ENCODE measurements at regions not wholly inside any gene's neighbourhood (a gene's known extent, or its start where the extent isn't known, plus 50 kb on each side); places are given as distances from the start of the nearest gene placed in this dataset.

DNA sequence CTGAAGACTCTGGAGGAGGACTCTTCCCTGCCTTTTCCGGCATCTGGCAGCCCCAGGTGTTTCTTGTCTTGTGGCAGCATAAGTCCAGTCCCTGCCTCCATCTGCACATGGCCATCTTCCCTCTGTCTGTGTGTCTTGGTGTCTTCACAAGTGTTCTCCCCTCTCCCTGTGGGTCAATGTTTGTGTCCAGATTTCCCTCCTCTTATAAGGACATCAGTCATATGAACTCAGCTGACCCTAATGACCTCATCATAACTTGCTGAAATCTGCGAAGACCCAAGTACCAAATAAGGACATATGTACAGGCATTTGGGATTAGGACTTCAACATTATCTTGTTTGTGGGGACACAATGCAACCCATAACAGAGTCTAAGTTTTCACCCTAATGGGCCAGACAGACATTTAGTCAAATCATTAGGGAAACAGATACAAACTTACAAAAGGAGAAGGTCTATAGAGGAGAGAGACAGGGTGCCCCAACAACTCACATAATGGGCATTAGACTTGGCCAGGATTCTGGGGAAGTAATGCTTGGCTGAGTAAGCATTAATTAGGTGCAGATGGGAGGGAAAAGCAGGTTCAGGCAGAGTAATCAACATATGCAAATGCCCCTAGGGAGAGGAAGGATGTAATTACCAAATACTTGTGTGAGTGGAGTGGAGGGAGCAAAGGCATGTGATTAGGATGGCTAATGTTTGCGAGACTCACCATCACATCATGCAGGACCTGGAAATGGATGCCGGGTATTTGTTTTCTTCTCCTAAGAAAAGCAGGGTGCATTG, 372.8 kb upstream of the TBL1XR1 start:
- no peak for DNase-seq
- no peak overlapping the region for H3K27ac ChIP-seq (ENCODE audit: insufficient read depth, low read length, poor library complexity, severe bottlenecking)
- no peak overlapping the region for H3K4me3 ChIP-seq (ENCODE audit: insufficient read depth, low read depth, low read length, poor library complexity, severe bottlenecking)
- H3K36me3 ChIP-seq (ENCODE audit: control insufficient read depth, insufficient read depth, low read length), result no peaks in the 10 kb centered on the region
- no peaks in the 10 kb centered on the region for H3K27me3 ChIP-seq (replicated peaks; ENCODE audit: control insufficient read depth, insufficient read depth, low read length, poor library complexity, severe bottlenecking)
- H3K9me3 ChIP-seq (ENCODE audit: control insufficient read depth, low read length), result no peaks in the 10 kb centered on the region
- H3K4me1 ChIP-seq (ENCODE audit: control insufficient read depth, insufficient read depth, low read length, poor library complexity, severe bottlenecking), result no peaks in the 10 kb centered on the region

DNA sequence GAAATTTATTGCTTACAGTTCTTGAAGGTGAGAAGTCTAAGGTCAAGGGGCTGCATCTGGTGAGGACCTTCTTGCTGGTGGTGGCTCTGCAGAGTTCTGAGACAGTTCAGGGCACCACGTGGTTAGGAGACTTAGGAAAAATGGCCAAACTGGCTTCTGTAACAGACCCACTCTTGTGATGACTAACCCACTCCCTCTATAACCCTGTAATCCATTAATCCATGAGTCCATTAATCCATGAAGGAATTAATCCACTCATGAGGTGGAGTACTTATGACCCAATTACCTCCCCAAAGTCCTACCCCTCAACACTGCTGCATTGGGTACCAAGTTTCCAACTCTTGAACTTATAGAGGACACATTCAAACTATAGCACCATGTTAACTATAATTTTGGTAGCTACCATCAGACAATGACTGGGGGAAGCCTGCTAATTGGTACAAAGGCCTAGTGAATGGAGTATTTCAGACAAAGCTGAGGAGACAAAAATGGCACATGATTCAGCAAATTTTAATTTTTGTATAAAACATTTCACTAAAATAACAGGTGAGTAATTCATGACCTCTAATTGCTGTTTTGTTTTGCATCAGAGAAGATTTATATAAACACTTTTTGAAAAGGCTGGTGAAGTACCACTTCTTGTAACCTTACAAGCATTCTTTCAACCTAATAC, 374.1 kb upstream of the TBL1XR1 start:
- Histone ChIP-seq H3K27me3 (replicated peaks; ENCODE audit: control insufficient read depth, insufficient read depth, low read length, poor library complexity, severe bottlenecking) (no peaks in the 10 kb centered on the region), H3K36me3 (ENCODE audit: control insufficient read depth, insufficient read depth, low read length) (no peaks in the 10 kb centered on the region), H3K27ac (ENCODE audit: insufficient read depth, low read length, poor library complexity, severe bottlenecking) (no peak overlapping the region), H3K9me3 (ENCODE audit: control insufficient read depth, low read length) (no peaks in the 10 kb centered on the region), H3K4me1 (ENCODE audit: control insufficient read depth, insufficient read depth, low read length, poor library complexity, severe bottlenecking) (no peaks in the 10 kb centered on the region), H3K4me3 (ENCODE audit: insufficient read depth, low read depth, low read length, poor library complexity, severe bottlenecking) (no peak overlapping the region)
- no peak for DNase-seq

DNA sequence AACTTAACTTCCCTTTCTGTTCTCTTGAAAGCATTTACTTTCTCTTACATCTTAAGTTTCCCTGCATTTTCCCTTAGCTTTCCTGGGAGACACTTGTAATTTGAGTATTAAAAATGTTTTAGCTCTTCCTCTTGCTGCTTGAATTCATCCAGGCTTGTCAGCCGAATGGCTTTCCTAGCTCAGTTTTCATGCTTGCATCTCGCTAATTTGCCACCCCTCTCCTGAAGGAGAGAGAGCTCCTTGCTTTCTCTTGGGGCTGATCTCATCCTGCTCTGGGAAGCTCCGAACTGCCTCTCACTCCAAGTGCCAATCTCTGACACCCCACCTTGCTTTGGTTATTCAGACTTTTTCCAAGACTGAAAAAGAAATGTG, 374.6 kb upstream of the TBL1XR1 start:
- H3K27me3 ChIP-seq (replicated peaks; ENCODE audit: control insufficient read depth, insufficient read depth, low read length, poor library complexity, severe bottlenecking), result no peaks in the 10 kb centered on the region
- no peak overlapping the region for H3K4me3 ChIP-seq (ENCODE audit: insufficient read depth, low read depth, low read length, poor library complexity, severe bottlenecking)
- no peaks in the 10 kb centered on the region for H3K4me1 ChIP-seq (ENCODE audit: control insufficient read depth, insufficient read depth, low read length, poor library complexity, severe bottlenecking)
- no peak for DNase-seq
- H3K36me3 ChIP-seq (ENCODE audit: control insufficient read depth, insufficient read depth, low read length), result no peaks in the 10 kb centered on the region
- no peak overlapping the region for H3K27ac ChIP-seq (ENCODE audit: insufficient read depth, low read length, poor library complexity, severe bottlenecking)
- H3K9me3 ChIP-seq (ENCODE audit: control insufficient read depth, low read length), result no peaks in the 10 kb centered on the region

DNA sequence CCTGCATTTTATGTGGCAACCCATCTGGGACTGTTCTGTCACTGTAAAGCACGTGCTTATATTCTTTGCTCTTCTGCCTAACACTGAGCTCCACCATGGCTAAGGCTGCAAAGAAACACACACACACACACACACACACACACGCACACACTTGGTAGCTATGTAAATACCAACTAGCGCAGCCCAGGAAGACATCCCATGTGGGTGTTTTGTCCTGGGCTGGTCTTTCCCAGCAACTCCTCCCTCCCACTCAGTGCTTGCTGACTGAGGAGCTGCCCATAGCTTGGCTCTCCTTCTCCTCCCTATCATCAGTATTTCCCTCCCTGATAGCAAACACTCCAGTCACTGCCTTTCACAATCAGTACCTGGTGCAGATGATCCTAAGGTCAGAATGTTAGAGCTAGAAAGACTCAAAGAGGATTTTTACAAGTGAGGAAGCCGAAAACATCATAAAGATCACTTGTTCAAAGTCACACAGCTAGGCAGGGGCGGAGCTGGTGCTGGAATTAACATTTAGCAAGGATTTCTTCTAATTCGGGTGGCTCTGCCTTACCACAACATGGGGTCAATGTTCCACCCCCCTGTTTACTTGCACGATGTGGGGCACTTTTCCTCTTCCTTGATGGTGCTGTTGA, 377.1 kb upstream of the TBL1XR1 start:
- no peak for DNase-seq
- Histone ChIP-seq H3K27ac (ENCODE audit: insufficient read depth, low read length, poor library complexity, severe bottlenecking) (no peak overlapping the region), H3K36me3 (ENCODE audit: control insufficient read depth, insufficient read depth, low read length) (no peaks in the 10 kb centered on the region), H3K27me3 (replicated peaks; ENCODE audit: control insufficient read depth, insufficient read depth, low read length, poor library complexity, severe bottlenecking) (no peaks in the 10 kb centered on the region), H3K4me3 (ENCODE audit: insufficient read depth, low read depth, low read length, poor library complexity, severe bottlenecking) (no peak overlapping the region), H3K4me1 (ENCODE audit: control insufficient read depth, insufficient read depth, low read length, poor library complexity, severe bottlenecking) (no peaks in the 10 kb centered on the region), H3K9me3 (ENCODE audit: control insufficient read depth, low read length) (no peaks in the 10 kb centered on the region)

DNA sequence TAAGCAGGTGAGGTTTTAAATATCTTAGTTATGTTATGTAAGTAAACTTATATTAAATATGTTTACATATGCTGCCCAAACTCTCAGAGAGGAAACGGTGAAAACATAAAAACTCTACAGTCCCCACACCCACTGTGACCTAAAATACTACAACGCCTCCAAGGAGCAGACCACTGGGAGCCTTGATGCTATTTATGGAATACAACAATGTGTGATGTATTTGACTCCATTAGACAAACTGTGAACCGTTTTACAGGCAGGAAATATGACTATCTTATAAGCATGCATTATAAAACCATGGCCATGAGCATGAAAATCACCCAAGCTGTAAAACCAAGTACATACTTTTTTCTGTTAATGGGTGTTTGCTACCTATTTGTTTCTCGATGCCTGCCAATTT, 379.5 kb upstream of the TBL1XR1 start:
- Histone ChIP-seq H3K4me3 (ENCODE audit: insufficient read depth, low read depth, low read length, poor library complexity, severe bottlenecking) (no peak overlapping the region), H3K4me1 (ENCODE audit: control insufficient read depth, insufficient read depth, low read length, poor library complexity, severe bottlenecking) (no peaks in the 10 kb centered on the region), H3K36me3 (ENCODE audit: control insufficient read depth, insufficient read depth, low read length) (no peaks in the 10 kb centered on the region), H3K27me3 (replicated peaks; ENCODE audit: control insufficient read depth, insufficient read depth, low read length, poor library complexity, severe bottlenecking) (no peaks in the 10 kb centered on the region), H3K27ac (ENCODE audit: insufficient read depth, low read length, poor library complexity, severe bottlenecking) (no peak overlapping the region), H3K9me3 (ENCODE audit: control insufficient read depth, low read length) (no peaks in the 10 kb centered on the region)
- no peak for DNase-seq

DNA sequence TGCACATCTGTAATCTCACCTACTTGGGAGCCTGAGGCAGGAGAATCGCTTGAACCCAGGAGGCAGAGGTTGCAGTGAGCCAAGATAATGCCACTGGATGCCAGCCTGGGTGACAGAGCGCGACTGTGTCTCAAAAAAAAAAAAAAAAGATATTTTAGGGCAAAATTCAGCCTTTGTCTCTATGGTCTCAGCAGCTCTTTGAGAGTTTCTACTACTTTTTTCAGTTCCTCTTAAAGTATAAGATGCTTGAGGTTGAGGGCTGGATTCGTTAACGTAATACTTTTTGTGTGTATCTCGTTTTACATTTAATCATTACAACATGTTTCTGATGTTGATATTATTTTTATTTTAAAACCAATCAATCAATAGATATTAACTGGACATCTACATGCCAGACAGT, 381.2 kb upstream of the TBL1XR1 start:
- Histone ChIP-seq H3K36me3 (ENCODE audit: control insufficient read depth, insufficient read depth, low read length) (no peaks in the 10 kb centered on the region), H3K27ac (ENCODE audit: insufficient read depth, low read length, poor library complexity, severe bottlenecking) (no peak overlapping the region), H3K4me3 (ENCODE audit: insufficient read depth, low read depth, low read length, poor library complexity, severe bottlenecking) (no peak overlapping the region), H3K27me3 (replicated peaks; ENCODE audit: control insufficient read depth, insufficient read depth, low read length, poor library complexity, severe bottlenecking) (no peaks in the 10 kb centered on the region), H3K4me1 (ENCODE audit: control insufficient read depth, insufficient read depth, low read length, poor library complexity, severe bottlenecking) (no peaks in the 10 kb centered on the region), H3K9me3 (ENCODE audit: control insufficient read depth, low read length) (no peaks in the 10 kb centered on the region)
- no peak for DNase-seq

DNA sequence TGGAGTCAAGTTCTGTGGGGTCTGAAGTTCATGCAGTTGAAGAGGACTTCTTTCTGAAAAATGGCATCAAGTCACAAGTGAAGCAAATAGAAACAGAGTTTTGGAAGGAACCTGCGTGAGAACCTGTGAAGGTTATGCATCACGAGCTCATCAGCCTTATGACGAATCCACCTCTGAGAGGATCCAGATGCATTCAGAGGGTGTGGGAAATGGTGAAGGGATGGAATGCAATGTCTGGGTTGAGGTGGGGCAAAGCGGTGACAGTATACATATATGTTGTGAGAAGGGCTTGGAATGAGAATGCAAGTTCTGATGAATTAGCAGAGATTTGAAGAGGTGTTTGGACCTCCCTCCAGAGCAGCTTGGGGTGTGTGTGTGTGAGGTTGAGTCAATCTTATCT, 382.1 kb upstream of the TBL1XR1 start:
- Histone ChIP-seq H3K36me3 (ENCODE audit: control insufficient read depth, insufficient read depth, low read length) (no peaks in the 10 kb centered on the region), H3K9me3 (ENCODE audit: control insufficient read depth, low read length) (no peaks in the 10 kb centered on the region), H3K27me3 (replicated peaks; ENCODE audit: control insufficient read depth, insufficient read depth, low read length, poor library complexity, severe bottlenecking) (no peaks in the 10 kb centered on the region), H3K27ac (ENCODE audit: insufficient read depth, low read length, poor library complexity, severe bottlenecking) (no peak overlapping the region), H3K4me1 (ENCODE audit: control insufficient read depth, insufficient read depth, low read length, poor library complexity, severe bottlenecking) (no peaks in the 10 kb centered on the region), H3K4me3 (ENCODE audit: insufficient read depth, low read depth, low read length, poor library complexity, severe bottlenecking) (no peak overlapping the region)
- no peak for DNase-seq

DNA sequence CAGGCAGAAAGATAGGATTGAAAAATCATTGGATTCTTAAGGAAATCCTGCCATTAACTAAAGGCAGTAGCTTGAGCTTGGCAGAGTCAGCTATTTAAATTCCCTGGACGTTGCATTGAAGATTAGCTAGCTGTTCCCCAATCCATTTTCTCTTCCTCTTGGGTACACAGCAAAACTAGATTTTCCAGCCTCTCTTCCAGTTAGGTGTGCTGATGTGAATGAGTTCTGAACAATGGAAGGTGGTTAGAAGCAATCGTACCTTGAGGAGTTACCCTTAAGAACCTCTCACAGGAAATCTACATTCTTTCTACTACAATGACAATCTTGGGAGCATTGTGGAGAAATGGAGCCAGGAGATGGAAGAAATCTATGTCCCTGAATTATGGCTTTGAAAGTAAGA, 383.2 kb upstream of the TBL1XR1 start:
- DNase-seq, result no peak
- H3K9me3 ChIP-seq (ENCODE audit: control insufficient read depth, low read length), result no peaks in the 10 kb centered on the region
- no peak overlapping the region for H3K27ac ChIP-seq (ENCODE audit: insufficient read depth, low read length, poor library complexity, severe bottlenecking)
- H3K36me3 ChIP-seq (ENCODE audit: control insufficient read depth, insufficient read depth, low read length), result no peaks in the 10 kb centered on the region
- no peaks in the 10 kb centered on the region for H3K4me1 ChIP-seq (ENCODE audit: control insufficient read depth, insufficient read depth, low read length, poor library complexity, severe bottlenecking)
- no peaks in the 10 kb centered on the region for H3K27me3 ChIP-seq (replicated peaks; ENCODE audit: control insufficient read depth, insufficient read depth, low read length, poor library complexity, severe bottlenecking)
- H3K4me3 ChIP-seq (ENCODE audit: insufficient read depth, low read depth, low read length, poor library complexity, severe bottlenecking), result no peak overlapping the region

DNA sequence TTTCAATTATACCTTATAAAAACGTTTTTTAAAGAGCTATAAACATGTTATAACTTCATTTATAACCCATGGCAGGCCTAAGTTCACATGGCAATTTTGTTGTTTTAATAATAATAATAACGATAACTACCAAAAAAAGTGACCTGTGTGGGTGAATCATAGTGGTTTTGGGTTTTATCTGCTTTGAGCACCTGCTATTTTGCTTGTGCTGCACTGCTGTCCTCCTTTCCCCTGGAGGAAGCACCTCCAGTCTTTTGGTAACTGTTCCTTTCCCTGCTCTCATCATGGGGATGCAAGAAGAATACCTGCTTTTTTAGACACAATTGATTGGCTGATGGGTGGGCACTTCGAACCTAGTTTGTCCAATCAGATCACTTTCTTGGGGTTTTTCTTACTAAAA, 388.0 kb upstream of the TBL1XR1 start:
- DNase-seq, result no peak
- Histone ChIP-seq H3K27ac (ENCODE audit: insufficient read depth, low read length, poor library complexity, severe bottlenecking) (no peak overlapping the region), H3K27me3 (replicated peaks; ENCODE audit: control insufficient read depth, insufficient read depth, low read length, poor library complexity, severe bottlenecking) (no peaks in the 10 kb centered on the region), H3K36me3 (ENCODE audit: control insufficient read depth, insufficient read depth, low read length) (no peaks in the 10 kb centered on the region), H3K9me3 (ENCODE audit: control insufficient read depth, low read length) (no peaks in the 10 kb centered on the region), H3K4me1 (ENCODE audit: control insufficient read depth, insufficient read depth, low read length, poor library complexity, severe bottlenecking) (no peaks in the 10 kb centered on the region), H3K4me3 (ENCODE audit: insufficient read depth, low read depth, low read length, poor library complexity, severe bottlenecking) (no peak overlapping the region)

DNA sequence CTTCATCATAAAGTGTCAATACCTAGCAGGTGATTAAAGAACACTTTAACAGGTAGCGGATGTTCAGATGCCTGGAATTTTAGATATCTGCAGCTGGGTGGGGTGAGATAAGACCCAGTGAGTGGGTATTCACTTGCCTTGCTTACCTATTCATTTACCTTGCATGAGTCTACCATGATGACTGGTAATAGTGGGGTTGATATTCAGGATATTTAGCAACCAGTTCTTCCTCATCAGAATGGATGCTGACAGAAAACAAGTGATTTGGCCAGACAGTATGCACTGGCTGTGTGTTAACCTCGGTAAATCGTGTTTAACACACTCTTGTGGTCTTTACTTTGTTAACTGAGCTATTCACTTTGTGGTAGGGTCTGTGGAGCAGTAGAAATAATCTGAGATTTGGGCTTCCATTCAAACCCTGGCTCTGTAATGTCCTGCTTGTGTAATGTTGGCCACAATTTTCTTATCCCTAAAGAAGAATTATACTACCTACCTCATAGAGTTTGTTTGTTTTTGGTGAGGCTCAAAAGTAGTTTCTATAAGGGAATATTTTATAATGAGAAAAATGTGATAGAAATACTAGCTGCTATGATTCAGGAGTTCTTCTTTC, 391.9 kb upstream of the TBL1XR1 start:
- Histone ChIP-seq H3K9me3 (ENCODE audit: control insufficient read depth, low read length) (no peaks in the 10 kb centered on the region), H3K4me1 (ENCODE audit: control insufficient read depth, insufficient read depth, low read length, poor library complexity, severe bottlenecking) (peaks cover 3% of the 10 kb centered on the region), H3K4me3 (ENCODE audit: insufficient read depth, low read depth, low read length, poor library complexity, severe bottlenecking) (no peak overlapping the region), H3K27me3 (replicated peaks; ENCODE audit: control insufficient read depth, insufficient read depth, low read length, poor library complexity, severe bottlenecking) (no peaks in the 10 kb centered on the region), H3K27ac (ENCODE audit: insufficient read depth, low read length, poor library complexity, severe bottlenecking) (no peak overlapping the region), H3K36me3 (ENCODE audit: control insufficient read depth, insufficient read depth, low read length) (no peaks in the 10 kb centered on the region)
- no peak for DNase-seq
